NCI-H1436 treated with DMSO at 0.1 percent for 48 hours (cell line): ENCODE measurements at regions not wholly inside any gene's neighbourhood (a gene's known extent, or its start where the extent isn't known, plus 50 kb on each side); places are given as distances from the start of the nearest gene placed in this dataset.
"Not testable (repeated sequence)": the region's sequence is repeated elsewhere in the genome, so short reads cannot be mapped to it uniquely, and the experiment has no call there.

ENCODE experiments used
- DNase-seq: peaks from one replicate; lab custom pipeline; 2025; lab: John Stamatoyannopoulos, UW

DNA sequence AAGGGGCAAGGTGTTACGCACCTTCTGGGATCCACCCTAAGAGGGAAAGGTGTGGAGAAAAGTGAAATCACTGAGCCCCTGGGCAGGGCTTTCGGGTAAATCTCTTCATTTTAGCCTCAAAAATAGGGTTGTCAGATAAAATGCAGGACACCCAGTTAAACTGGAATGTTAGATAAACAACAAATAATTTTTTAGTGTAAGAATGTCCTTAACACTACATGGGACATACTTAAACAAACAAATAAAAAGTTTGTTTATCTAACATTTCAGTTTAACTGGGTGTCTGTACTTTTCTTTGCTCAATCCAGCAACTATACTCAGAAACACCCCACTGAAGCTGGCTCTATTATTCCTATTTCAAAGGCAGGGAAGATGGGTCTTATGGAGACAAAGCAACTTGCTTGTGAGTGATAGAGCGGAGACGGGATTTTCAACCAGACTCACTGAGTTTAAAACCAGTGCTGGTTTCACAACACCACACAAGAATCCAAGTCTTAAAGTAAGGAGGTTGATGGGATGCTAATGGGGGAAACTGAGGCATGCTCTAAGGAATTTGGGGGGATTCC lies 144.8 kb upstream of the RBPJ start:
- no peak for DNase-seq

GRCh38 chr4:26176598-26177149 lies 144.1 kb upstream of the RBPJ start:
- DNase-seq, result no peak

DNA sequence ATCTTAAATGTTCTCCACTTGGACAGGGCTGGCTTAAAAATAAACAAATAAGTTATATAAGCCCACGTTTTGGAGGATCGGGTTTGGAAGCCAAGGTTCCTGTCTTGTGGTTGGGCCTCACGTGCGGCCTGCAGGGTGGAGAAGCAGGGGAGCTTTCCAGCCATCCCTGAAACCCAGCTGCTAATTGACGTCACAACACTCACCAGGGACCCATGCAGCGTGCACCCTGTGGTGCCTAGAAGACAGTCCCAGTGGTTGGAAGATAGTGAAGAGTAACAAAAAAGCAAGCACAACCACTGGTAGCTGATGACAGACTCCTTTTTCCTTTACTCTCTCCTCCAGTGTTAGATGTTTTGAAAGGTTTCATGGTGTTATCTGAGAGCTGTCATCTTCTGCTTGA lies 142.0 kb upstream of the RBPJ start:
- no peak for DNase-seq

DNA sequence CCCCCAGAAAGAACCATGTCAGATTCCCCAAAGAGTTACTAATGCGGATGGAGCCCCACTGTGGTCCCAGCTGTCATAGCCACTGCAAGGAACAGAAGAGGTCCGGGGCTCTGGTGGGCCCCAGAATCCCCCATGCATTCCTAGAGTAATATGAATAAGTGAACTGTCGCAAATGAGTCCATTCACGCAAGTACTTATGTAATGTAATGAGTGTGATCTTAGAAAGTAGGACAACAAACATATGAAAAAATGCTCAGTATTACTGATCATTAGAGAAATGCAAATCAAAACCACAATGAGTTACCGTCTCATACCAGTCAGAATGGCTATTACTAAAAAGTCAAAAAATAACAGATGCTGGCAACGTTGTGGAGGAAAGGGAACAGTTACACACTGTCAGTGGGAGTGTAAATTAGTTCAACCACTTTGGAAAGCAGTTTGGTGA lies 141.5 kb upstream of the RBPJ start:
- no peak for DNase-seq

- no peak for DNase-seq
Measured at GRCh38 chr4:26181616-26182015, 139.2 kb upstream of the RBPJ start.

DNA sequence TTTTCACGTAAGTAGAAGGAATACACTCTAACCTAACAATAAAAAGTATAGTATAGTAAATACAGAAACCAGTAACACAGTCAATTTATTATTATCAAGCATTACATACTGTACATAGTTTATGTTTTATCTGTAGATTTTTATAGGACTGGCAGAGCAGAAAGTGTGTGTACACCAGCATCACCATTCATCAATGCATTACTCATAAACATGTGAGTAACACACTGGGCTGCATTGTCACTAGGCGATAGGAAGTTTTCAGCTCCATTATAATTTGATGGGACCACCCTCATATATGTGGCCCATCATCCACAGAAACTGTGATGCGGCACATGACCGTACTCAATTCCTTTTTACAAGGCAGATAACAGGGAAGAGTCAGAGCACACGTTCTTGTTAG lies 137.8 kb upstream of the RBPJ start:
- no peak for DNase-seq

DNA sequence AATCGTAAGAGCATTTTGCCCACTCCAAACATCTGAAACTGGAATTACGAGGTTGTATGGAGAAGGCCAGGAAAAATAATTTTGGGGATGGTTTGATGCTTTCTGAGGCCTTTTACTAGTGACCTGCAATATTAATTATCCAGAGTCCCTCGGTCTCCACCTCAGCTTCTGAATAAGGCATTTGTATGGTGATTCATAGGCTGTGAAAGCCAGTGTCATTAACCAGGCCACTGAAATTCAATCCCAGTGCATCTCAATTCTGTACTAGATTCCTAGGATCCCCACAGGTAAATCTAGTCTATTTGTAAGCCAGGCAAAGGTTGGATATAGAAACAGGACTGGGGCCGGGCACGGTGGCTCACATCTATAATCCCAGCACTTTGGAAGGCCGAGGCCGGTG lies 135.4 kb upstream of the RBPJ start:
- DNase-seq, result no peak

- DNase-seq, result no peak
Measured at GRCh38 chr4:26191353-26191752, 129.5 kb upstream of the RBPJ start.

DNA sequence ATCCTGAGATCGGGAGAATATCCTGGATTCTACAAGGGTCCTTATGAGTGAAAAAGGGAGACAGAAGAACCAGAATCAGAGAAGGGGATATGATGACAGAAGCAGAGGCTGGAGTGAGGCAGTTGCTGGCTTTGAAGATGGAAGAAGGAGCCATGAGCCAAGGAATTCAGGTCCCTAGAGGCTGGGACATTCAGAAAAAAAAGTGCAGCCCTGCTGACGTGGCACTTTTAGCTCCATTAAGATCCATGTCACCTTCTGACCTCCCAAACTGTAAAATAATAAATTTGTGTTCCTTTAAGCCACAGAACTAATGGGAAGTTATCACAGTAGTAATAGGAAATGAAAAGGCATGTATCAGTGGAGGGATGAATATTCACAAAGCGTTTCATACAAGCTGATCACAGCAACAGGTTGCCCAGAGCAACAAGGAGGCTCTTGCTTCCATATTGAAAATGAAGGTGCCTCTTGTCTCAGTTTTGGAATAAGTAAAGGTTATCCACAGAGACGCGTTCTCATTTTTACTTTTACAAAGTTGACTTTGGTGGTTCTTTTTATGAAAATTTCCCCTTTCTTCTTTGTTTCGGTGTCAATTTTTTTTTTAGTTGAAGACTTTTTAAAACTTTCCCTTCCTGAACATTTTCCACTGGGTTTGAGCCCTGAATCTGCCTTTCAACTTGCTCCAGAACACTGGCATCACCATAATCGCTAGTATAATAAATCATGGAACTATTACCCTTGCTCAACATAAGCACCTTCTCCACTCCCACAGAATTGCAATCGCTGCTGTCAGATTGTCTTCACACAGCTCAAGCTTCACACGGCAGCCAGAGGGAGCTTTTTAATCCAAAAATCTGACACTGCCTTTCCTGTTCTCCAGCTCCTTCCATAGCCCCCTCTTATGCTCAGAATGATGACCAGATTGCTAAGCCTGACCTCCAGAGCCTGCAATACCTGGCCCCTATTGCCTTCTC lies 127.6 kb upstream of the RBPJ start:
- no peak for DNase-seq

DNA sequence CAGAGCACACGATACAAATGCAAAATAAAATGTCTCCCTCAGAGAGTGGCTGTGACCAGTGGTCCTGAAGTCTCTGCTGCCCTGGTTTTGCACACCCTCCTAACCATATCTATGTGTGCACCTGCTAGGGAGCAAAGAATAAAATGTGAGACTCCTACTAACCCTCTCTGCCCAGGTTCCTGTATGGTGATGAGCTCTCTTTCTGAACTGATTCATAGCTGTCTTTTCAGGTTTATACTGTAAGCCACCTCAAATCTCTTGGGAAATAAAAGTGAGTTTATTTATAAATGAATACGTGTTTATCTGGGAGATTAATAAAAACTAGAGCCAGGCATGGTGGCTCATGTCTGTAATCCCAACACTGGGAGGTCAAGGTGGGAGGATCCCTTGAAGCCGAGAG lies 126.0 kb upstream of the RBPJ start:
- no peak for DNase-seq

DNA sequence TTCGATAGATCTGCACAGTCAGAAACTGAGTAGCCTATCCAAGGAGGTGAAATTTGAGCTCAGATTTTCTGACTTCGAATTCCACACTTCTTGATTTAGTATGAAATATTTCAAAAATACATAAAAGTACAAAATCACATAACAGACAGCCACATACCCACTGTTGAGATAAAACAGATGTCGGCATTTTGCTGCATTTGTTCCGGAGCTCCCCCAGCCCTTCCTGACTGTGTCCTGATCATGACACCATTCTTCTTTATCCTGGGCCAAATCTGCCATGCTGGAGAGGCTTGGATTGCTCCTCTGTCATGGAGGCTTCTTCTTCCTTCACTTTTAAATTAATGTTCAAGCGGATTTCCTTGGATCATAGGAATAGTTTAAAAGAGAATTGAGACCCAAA lies 124.2 kb upstream of the RBPJ start:
- DNase-seq, result no peak

DNA sequence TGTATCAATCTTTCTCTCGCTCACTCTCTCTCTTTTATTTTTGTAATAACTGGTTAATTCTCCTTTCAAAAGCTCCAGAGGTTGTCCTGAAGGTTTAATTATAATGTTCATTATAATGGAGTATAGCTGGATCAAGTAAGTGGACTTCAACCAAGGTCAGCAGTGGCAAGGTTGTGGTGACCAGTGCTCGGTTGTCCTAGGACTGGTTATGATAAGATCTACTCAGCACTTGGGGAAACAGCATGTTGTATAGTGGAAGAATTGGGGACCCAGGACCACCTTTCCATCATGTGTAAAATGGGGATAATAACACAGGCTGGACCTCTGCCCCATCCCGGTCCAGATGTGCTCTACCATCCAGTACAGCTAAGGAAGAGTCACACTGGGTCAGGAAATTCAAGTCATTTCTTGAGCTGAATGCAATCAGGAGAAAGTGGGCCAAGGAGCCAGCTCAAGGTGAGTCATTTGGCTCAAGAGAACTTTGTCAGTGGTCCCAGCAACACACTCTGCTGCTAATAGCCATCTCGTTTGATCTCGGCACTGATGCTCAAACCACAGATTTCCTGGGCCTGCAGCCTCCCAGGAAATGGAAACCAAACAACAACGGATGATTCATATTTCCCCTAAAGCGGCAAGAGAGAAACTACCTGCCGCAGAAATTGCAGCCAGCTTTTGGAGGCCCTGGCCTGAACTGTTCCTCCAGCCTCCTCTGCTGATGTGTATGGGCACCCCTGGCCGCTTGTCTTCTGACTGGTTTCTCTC lies 123.6 kb upstream of the RBPJ start:
- DNase-seq, result no peak

- DNase-seq, result not testable (repeated sequence)
Measured at GRCh38 chr4:26198931-26199330, 121.9 kb upstream of the RBPJ start.

DNA sequence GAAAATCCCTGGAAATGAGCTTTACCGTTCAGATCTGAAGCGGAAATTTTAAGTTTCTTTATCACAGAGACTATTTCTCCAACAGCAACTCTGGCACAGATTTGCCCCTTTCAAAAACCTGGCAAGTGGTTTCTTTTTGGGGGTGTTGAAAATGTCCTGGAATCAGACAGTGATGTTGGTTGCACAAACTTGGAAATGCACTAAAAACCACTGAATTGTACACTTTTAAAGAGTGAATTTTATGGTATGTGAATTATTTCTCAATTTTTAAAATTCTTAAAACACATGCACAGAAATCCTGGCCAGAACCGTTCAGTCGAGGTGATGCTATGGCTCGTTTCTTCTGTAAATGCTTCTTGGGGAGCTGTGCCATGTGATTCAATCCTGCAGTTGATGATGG lies 121.2 kb upstream of the RBPJ start:
- DNase-seq, result no peak

DNA sequence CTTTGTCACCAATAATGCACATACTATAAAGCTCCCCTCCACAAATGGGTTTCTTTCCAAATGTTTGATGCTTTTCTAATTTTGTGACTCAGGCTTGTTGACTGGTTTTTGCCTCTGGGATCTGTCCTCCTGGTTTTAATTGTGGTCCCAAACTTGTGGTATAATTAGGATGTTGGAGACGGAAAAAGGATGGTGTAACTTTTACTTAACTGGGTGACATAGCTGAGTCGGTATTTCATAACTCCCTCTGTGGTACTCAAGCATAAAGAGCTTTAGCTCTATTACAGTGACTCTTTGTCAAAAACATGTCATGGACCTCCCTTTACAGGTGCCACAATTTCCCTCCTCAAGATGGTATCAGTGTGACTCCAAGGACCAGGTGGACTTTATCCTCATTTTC lies 119.7 kb upstream of the RBPJ start:
- DNase-seq, result no peak

DNA sequence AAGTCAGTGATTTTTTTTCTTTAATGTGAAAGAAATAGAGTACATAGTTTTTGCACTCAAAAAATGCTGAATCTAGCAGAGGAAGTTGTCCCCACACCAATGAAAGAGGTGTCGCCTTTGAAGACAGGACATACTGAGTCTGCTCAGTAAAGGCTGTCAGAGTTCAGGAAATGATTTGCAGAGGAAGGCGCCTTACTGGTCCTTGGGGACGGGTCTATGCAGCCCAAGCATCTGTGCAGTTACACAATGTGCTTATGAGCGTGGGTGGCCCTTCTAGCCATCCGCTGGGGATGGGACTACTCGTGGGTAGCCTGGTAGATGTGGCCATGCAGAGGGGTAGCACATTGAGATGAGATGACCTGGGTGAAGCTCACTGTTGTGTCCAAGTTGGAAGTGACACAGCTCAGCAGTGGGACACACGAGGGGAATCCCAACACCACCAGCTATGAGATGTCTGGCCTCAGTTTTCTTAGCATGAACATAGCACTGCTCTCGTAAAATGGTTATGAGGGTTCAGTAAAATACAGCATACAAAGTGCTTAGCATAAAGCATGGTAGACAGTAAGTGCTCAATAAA lies 116.5 kb upstream of the RBPJ start:
- no peak for DNase-seq

- DNase-seq, result no peak
Measured at GRCh38 chr4:26204911-26205370, 115.9 kb upstream of the RBPJ start.

- no peak for DNase-seq
Measured at GRCh38 chr4:26206339-26206738, 114.5 kb upstream of the RBPJ start.

DNA sequence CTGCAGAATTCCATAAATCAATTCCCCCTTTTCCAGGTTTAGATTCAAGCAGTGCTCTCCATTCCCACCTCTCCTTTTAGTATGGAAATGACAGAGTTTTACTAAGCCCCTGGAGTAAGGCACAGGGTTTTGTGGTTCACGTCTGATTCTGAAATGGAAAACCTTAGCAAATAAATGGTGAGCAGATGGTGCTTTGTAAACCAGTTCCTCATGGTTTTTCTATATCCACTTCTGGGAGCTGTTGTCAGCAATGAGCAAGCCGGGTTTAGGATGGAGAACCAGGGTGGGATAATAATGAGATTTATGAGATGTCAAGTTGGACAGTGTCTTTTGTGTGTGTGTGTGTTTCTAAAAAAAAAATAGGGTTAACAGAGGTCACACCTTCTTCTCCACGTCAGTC lies 113.8 kb upstream of the RBPJ start:
- DNase-seq, result no peak

DNA sequence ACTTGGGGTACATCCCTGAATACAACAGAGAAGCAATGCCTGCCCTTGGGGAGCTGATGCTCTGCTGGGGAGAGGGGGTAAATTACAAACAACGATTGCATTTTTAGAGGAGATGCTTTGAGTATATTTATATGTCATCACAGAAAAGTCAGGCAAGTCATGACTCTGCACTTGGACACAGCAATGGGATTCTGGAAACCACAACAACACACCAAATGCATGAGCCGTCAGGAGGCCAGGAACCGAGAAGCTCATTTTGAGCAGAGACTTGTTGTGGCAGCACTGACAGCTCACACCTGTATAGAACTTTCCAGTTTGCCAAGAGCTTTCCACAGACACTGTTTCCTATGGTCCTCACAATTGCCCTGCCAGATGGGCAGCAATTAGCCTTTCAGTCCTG lies 113.2 kb upstream of the RBPJ start:
- no peak for DNase-seq

- no peak for DNase-seq
Measured at GRCh38 chr4:26208237-26208994, 112.4 kb upstream of the RBPJ start.
